Transverse colon (tissue), 3 donors: ENCODE measurements at regions not wholly inside any gene's neighbourhood (a gene's known extent, or its start where the extent isn't known, plus 50 kb on each side); places are given as distances from the start of the nearest gene placed in this dataset.

ENCODE experiments used
- EP300 ChIP-seq: sonication (generic); formaldehyde crosslinking; IDR thresholded peaks from one replicate; pipeline ENCODE4 v1.6.1; 2017; ENCODE audit warnings: antibody characterized with exemption, low read depth
- POLR2A ChIP-seq: fragments of 450-650 bp; IDR thresholded peaks from one replicate; pipeline ENCODE4 v1.6.1; 2016; ENCODE audit warnings: antibody characterized with exemption, mild to moderate bottlenecking, moderate library complexity
- TF ChIP-seq, protein P1 (sequence below), 5 experiments: fragments of 200-600 bp in 3 of 5; fragments of 450-650 bp in 2 of 5; sonication (generic) in 3 of 5; IDR thresholded peaks; 1 replicate in 2 of 5; 2 replicates in 3 of 5; pipeline ENCODE4 v1.5.1; 2016 to 2017; ENCODE audit warnings: antibody characterized with exemption in 5 of 5, inconsistent platforms in 3 of 5, mild to moderate bottlenecking in 2 of 5, moderate library complexity in 1 of 5

DNA sequence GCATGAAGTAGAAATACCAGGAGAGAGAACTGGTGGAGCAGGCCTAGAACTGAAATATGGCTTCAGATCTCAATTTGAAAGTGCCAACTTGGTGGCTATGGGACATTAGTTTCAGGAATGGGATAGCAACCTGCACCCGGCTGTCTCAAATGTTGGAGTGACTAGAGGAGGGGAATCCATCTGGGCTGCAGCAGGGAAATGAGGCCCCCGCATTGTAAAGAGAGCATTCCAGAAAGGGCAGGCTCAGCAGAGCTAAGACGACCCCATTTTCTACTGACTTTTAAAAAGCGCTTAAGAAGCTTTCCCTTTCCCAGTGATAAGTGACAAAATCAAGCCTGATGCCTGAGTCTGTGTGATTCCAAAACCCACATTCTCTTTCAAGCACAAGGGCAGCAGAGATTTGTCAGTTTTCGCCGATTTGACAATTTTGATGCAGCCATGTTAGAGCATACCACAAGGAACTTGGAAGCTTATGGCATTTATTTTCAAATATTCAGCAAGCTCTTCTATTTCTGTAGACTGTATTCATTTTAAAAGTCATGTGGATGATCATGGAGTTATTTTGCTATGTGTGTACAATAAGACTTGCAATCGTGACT lies 119.8 kb upstream of the ARHGAP28 start:
- TF ChIP-seq, protein P1, sequence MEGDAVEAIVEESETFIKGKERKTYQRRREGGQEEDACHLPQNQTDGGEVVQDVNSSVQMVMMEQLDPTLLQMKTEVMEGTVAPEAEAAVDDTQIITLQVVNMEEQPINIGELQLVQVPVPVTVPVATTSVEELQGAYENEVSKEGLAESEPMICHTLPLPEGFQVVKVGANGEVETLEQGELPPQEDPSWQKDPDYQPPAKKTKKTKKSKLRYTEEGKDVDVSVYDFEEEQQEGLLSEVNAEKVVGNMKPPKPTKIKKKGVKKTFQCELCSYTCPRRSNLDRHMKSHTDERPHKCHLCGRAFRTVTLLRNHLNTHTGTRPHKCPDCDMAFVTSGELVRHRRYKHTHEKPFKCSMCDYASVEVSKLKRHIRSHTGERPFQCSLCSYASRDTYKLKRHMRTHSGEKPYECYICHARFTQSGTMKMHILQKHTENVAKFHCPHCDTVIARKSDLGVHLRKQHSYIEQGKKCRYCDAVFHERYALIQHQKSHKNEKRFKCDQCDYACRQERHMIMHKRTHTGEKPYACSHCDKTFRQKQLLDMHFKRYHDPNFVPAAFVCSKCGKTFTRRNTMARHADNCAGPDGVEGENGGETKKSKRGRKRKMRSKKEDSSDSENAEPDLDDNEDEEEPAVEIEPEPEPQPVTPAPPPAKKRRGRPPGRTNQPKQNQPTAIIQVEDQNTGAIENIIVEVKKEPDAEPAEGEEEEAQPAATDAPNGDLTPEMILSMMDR (IDR thresholded peaks at IDR 0.05): no peak
- TF ChIP-seq EP300 (no peak), POLR2A (no peak)
